SK-N-SH (cell line): ENCODE measurements at regions not wholly inside any gene's neighbourhood (a gene's known extent, or its start where the extent isn't known, plus 50 kb on each side); places are given as distances from the start of the nearest gene placed in this dataset.

Source experiments
- CHD2 ChIP-seq: fragments of 150-350 bp; IDR thresholded peaks from 2 replicates; pipeline ENCODE4 v1.6.1; 2018; ENCODE audit warnings: low read length; ENCODE audit not compliant: partially characterized antibody
- EZH2phosphoT487 ChIP-seq: fragments of 200-600 bp; sonication (generic); IDR thresholded peaks from 2 replicates; pipeline ENCODE4 v1.6.1; 2017; ENCODE audit warnings: low read depth, mixed run types, mild to moderate bottlenecking, antibody characterized with exemption, moderate library complexity, borderline replicate concordance
- GATA2 ChIP-seq: sonication (generic); formaldehyde crosslinking; IDR thresholded peaks from 2 replicates; pipeline ENCODE4 v1.5.0; 2020; ENCODE audit warnings: mild to moderate bottlenecking, missing genetic modification reagents
- TF ChIP-seq, protein P1 (sequence below): fragments of 200-600 bp; sonication (generic); IDR thresholded peaks from 2 replicates; pipeline ENCODE4 v1.6.1; 2017; ENCODE audit warnings: antibody characterized with exemption, mild to moderate bottlenecking, moderate library complexity

DNA sequence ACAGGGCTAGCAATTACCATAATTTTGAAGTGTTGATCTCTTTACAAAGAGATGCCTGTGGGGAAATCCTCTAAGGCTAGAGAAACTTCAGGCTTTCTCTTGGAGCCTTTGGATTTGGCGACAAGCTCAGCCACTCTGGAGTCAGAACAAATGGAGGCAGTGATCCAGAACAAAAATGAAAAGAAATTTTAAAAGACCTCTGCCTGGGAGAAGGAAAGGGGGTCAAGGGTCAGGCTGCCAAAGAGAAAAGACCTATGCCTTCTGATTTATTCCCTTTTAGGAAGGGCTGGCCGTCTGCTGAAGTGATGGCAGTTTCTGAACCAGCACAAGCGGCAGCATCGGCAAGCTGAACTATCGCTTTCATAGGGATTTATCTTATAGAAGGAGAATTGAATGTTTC is 140.8 kb upstream of the SFRP2 start:
- TF ChIP-seq, protein P1, sequence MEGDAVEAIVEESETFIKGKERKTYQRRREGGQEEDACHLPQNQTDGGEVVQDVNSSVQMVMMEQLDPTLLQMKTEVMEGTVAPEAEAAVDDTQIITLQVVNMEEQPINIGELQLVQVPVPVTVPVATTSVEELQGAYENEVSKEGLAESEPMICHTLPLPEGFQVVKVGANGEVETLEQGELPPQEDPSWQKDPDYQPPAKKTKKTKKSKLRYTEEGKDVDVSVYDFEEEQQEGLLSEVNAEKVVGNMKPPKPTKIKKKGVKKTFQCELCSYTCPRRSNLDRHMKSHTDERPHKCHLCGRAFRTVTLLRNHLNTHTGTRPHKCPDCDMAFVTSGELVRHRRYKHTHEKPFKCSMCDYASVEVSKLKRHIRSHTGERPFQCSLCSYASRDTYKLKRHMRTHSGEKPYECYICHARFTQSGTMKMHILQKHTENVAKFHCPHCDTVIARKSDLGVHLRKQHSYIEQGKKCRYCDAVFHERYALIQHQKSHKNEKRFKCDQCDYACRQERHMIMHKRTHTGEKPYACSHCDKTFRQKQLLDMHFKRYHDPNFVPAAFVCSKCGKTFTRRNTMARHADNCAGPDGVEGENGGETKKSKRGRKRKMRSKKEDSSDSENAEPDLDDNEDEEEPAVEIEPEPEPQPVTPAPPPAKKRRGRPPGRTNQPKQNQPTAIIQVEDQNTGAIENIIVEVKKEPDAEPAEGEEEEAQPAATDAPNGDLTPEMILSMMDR, result no peak
- TF ChIP-seq EZH2phosphoT487, result no peak
- no peak for TF ChIP-seq GATA2 (CRISPR knock-in tag)
- no peak for TF ChIP-seq CHD2
